HL-60 (cell line): ENCODE measurements at regions not wholly inside any gene's neighbourhood (a gene's known extent, or its start where the extent isn't known, plus 50 kb on each side); places are given as distances from the start of the nearest gene placed in this dataset.

Experiments
- GABPA ChIP-seq: IDR thresholded peaks from 2 replicates; pipeline ENCODE4 v1.6.1; 2012; ENCODE audit warnings: low read depth
- POLR2AphosphoS5 ChIP-seq: IDR thresholded peaks from 2 replicates; pipeline ENCODE4 v1.6.1; 2012; ENCODE audit warnings: low read depth
- SPI1 ChIP-seq: IDR thresholded peaks from 2 replicates; pipeline ENCODE4 v1.6.1; 2012; ENCODE audit warnings: low read depth, mild to moderate bottlenecking, borderline replicate concordance
- TF ChIP-seq, protein P1 (sequence below): IDR thresholded peaks from one replicate; pipeline ENCODE4 v1.5.1; 2011; ENCODE audit warnings: low read length, control low read depth, inconsistent platforms; ENCODE audit not compliant: insufficient read depth
- TF ChIP-seq, protein P2 (sequence below): IDR thresholded peaks from 2 replicates; pipeline ENCODE4 v1.6.1; 2012; ENCODE audit warnings: low read depth; ENCODE audit not compliant: insufficient replicate concordance

DNA sequence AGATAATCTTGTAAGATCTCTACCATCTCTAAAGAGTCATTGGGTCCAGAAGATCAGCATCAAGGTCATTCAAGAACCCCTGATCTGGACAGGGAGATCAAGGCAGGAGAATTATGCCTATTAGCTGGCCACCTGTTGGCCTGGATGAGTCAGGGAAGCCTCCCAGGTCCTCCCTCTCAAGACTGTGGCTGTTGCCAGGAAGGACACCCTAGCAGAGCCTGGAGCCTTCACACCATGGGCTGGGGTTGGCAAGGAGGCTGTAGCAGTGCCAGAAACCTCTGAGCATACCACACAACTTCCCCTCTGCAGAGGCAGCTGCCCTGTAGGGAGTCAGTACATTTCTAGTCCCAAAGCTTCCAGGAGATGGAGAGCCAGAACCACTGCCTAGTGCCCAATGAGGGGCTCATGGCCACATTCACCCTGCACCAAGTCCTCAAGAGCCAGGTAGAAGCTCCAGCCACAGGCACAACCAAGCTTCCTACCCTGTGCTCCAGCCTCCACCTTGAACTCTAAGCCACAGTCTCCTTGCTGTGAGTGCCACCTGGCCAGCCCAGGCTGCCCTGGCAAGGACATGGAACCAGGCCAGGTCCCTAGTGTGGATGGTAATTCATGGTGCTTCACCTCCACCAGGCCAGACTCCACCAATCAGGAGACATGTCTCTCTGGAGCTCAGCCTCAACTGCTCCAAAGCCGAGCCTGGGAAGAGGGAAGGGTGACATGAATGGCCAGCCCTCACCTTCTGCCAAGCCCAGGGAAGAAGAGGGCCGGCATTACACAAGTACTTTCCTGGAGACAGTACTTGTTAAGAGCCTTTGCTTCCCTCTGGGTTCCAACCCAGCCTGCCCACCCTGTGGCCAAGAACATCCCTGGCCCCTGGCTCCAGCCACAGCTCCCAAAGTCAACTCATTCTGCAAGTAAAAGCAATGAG is 124.3 kb downstream of the BUD13 start:
- TF ChIP-seq, protein P1, sequence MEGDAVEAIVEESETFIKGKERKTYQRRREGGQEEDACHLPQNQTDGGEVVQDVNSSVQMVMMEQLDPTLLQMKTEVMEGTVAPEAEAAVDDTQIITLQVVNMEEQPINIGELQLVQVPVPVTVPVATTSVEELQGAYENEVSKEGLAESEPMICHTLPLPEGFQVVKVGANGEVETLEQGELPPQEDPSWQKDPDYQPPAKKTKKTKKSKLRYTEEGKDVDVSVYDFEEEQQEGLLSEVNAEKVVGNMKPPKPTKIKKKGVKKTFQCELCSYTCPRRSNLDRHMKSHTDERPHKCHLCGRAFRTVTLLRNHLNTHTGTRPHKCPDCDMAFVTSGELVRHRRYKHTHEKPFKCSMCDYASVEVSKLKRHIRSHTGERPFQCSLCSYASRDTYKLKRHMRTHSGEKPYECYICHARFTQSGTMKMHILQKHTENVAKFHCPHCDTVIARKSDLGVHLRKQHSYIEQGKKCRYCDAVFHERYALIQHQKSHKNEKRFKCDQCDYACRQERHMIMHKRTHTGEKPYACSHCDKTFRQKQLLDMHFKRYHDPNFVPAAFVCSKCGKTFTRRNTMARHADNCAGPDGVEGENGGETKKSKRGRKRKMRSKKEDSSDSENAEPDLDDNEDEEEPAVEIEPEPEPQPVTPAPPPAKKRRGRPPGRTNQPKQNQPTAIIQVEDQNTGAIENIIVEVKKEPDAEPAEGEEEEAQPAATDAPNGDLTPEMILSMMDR = no peak
- no peak for TF ChIP-seq GABPA
- TF ChIP-seq POLR2AphosphoS5 = no peak
- TF ChIP-seq, protein P2, sequence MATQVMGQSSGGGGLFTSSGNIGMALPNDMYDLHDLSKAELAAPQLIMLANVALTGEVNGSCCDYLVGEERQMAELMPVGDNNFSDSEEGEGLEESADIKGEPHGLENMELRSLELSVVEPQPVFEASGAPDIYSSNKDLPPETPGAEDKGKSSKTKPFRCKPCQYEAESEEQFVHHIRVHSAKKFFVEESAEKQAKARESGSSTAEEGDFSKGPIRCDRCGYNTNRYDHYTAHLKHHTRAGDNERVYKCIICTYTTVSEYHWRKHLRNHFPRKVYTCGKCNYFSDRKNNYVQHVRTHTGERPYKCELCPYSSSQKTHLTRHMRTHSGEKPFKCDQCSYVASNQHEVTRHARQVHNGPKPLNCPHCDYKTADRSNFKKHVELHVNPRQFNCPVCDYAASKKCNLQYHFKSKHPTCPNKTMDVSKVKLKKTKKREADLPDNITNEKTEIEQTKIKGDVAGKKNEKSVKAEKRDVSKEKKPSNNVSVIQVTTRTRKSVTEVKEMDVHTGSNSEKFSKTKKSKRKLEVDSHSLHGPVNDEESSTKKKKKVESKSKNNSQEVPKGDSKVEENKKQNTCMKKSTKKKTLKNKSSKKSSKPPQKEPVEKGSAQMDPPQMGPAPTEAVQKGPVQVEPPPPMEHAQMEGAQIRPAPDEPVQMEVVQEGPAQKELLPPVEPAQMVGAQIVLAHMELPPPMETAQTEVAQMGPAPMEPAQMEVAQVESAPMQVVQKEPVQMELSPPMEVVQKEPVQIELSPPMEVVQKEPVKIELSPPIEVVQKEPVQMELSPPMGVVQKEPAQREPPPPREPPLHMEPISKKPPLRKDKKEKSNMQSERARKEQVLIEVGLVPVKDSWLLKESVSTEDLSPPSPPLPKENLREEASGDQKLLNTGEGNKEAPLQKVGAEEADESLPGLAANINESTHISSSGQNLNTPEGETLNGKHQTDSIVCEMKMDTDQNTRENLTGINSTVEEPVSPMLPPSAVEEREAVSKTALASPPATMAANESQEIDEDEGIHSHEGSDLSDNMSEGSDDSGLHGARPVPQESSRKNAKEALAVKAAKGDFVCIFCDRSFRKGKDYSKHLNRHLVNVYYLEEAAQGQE = no peak
- TF ChIP-seq SPI1 = no peak
